ENCODE measurements at regions not wholly inside any gene's neighbourhood (a gene's known extent, or its start where the extent isn't known, plus 50 kb on each side); places are given as distances from the start of the nearest gene placed in this dataset.

DNA sequence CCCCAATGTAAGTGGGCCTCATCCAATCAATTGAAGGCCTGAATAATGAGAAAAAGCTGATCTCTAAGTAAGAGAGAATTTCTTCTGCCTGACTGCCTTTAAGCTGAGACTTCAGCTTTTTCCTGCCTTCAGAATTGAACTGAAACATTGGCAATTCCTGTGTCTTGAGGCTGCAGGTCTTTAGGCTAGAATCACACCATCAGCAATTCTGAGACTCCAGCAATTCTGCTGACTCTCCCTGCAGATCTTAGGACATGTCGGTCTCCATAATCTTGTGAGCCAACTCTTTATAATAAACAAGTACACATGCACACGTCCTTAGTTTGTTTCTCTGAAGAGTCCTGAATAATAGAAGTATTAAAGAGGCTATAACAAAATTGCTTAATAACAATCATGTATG lies 209.1 kb downstream of the FSIP2 start:
- no peak for TF ChIP-seq CTCF (IDR thresholded peaks at IDR 0.05)
- H3K9me3 ChIP-seq = peaks cover 0 to 8% of the 10 kb centered on the region in 2 donors
- no peaks in the 10 kb centered on the region for H3K36me3 ChIP-seq
- no peak overlapping the region for H3K27ac ChIP-seq
- H3K4me3 ChIP-seq = no peak overlapping the region
- H3K27me3 ChIP-seq = no peaks in the 10 kb centered on the region
- DNase-seq (ENCODE audit: low spot score) = no peak
- H3K4me1 ChIP-seq = no peaks in the 10 kb centered on the region

DNA sequence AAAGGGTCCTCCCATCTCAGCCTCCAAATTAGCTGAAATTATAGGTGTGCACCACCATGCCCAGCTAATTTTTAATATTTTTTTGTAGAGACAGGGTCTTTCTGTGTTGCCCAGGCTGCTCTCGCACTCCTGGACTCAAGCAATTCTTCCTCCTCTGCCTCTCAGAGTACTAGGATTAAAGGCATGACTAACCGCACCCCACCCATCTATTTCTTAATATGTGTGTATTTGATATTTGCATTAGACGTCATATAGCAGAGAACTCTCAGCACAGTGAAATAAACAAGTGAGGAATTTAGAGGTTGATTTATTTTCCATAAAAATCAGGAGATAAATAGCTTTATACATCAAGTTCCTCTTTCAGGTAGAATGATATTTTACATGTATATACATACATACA lies 213.5 kb downstream of the FSIP2 start:
- TF ChIP-seq CTCF (IDR thresholded peaks at IDR 0.05) = no peak
- H3K4me3 ChIP-seq = no peak overlapping the region

GRCh38 chr2:185954389-185954788 lies 215.8 kb downstream of the FSIP2 start:
- Histone ChIP-seq H3K9me3 (no peaks in the 10 kb centered on the region), H3K27me3 (no peaks in the 10 kb centered on the region), H3K4me3 (no peak overlapping the region), H3K27ac (no peak overlapping the region), H3K36me3 (no peaks in the 10 kb centered on the region), H3K4me1 (no peaks in the 10 kb centered on the region)
- no peak for DNase-seq (ENCODE audit: low spot score)
- no peak for TF ChIP-seq CTCF (IDR thresholded peaks at IDR 0.05)

More for the DNA sequence above, 213.5 kb downstream of the FSIP2 start:
- H3K4me1 ChIP-seq = no peaks in the 10 kb centered on the region
- H3K9me3 ChIP-seq = no peaks in the 10 kb centered on the region
- no peaks in the 10 kb centered on the region for H3K27me3 ChIP-seq
- H3K27ac ChIP-seq = no peak overlapping the region
- no peaks in the 10 kb centered on the region for H3K36me3 ChIP-seq
- no peak for DNase-seq (ENCODE audit: low spot score)

- Histone ChIP-seq H3K4me3 (no peak overlapping the region), H3K27ac (no peak overlapping the region), H3K27me3 (no peaks in the 10 kb centered on the region), H3K9me3 (peaks cover 0 to 3% of the 10 kb centered on the region in 2 donors), H3K36me3 (no peaks in the 10 kb centered on the region), H3K4me1 (no peaks in the 10 kb centered on the region)
- DNase-seq (ENCODE audit: low spot score) = no peak
- no peak for TF ChIP-seq CTCF (IDR thresholded peaks at IDR 0.05)
These were observed 216.4 kb downstream of the FSIP2 start for GRCh38 chr2:185955050-185955449.

DNA sequence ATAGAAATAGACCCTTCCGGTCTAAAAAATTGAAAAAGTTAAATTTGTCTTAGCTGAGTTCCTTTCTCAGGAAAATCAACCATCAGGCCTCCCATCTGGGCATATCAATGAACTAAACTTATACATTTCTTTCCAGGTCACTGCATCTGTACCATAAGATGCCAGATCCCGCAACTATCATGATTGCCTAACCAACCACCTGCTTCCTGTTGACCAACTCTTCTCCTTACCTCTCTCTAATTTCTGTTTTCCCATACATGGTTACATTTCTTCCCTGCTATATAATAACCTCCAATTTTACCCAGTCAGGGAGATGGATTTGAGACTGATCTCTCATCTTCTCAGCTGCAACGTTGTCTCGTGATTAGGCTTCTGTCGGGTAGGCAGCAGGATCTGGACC lies 228.7 kb downstream of the FSIP2 start:
- Histone ChIP-seq H3K36me3 (no peaks in the 10 kb centered on the region), H3K27ac (no peak overlapping the region), H3K27me3 (no peaks in the 10 kb centered on the region), H3K4me3 (no peak overlapping the region), H3K4me1 (no peaks in the 10 kb centered on the region), H3K9me3 (no peaks in the 10 kb centered on the region)
- DNase-seq (ENCODE audit: low spot score) = no peak
- TF ChIP-seq CTCF (IDR thresholded peaks at IDR 0.05) = no peak

GRCh38 chr2:185970148-185970852 lies 231.7 kb downstream of the FSIP2 start:
- no peaks in the 10 kb centered on the region for H3K27me3 ChIP-seq
- no peaks in the 10 kb centered on the region for H3K36me3 ChIP-seq
- no peaks in the 10 kb centered on the region for H3K9me3 ChIP-seq
- DNase-seq (ENCODE audit: low spot score) = no peak
- H3K27ac ChIP-seq = no peak overlapping the region
- TF ChIP-seq CTCF (IDR thresholded peaks at IDR 0.05) = no peak
- H3K4me1 ChIP-seq = no peaks in the 10 kb centered on the region
- no peak overlapping the region for H3K4me3 ChIP-seq
